H4 (cell line): ENCODE measurements at regions not wholly inside any gene's neighbourhood (a gene's known extent, or its start where the extent isn't known, plus 50 kb on each side); places are given as distances from the start of the nearest gene placed in this dataset.
"Not testable (repeated sequence)": the region's sequence is repeated elsewhere in the genome, so short reads cannot be mapped to it uniquely, and the experiment has no call there.

Experiments
- DNase-seq: peaks from one replicate; pipeline ENCODE4 v3.0.0-alpha.2; 2015; ENCODE audit warnings: low spot score

DNA sequence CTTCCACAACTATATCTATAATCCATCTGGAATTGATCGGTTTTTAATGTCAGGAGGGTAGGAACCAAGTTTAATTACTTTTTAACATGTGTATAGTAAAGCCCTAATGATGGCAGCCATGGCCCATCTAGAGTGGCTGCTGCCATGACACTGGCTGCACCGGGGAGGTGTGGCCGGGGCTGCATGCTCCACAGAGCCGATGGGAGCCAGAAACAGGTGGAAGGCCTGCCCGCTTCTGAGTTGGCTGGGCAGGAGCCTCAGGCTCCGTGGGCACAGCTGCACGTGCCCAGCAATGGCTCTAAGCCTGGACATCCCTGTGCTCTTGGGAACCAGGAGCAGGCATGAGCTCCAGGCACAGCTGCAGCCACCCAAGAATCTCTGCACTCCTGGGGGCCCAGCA lies 73.0 kb downstream of the GBP6 start:
- DNase-seq = no peak

GRCh38 chr1:89438301-89438700 lies 74.4 kb downstream of the GBP6 start:
- DNase-seq = not testable (repeated sequence)

DNA sequence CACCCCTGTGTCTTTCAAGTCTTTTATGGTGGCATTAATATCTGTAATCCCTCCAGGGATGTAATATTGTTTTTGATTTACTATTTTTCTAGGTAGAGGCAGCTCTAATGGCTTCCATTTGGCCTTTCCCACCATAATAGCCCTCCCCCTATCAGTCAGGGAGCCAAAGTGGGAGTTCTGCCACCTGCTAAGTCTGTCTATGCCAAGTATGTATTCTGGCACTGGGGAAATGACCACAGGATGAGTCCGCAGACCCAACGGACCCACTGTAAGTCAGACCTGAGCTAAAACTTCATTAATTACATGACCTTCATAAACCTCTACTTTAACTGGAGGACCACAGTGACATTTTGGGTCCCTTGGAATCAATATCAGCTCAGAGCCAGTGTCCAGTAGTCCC lies 77.1 kb downstream of the GBP6 start:
- no peak for DNase-seq

- DNase-seq = no peak
Observed at GRCh38 chr1:89444791-89445190, 79.8 kb upstream of the LRRC8B start.

GRCh38 chr1:89451011-89451410 lies 73.6 kb upstream of the LRRC8B start:
- no peak for DNase-seq

DNA sequence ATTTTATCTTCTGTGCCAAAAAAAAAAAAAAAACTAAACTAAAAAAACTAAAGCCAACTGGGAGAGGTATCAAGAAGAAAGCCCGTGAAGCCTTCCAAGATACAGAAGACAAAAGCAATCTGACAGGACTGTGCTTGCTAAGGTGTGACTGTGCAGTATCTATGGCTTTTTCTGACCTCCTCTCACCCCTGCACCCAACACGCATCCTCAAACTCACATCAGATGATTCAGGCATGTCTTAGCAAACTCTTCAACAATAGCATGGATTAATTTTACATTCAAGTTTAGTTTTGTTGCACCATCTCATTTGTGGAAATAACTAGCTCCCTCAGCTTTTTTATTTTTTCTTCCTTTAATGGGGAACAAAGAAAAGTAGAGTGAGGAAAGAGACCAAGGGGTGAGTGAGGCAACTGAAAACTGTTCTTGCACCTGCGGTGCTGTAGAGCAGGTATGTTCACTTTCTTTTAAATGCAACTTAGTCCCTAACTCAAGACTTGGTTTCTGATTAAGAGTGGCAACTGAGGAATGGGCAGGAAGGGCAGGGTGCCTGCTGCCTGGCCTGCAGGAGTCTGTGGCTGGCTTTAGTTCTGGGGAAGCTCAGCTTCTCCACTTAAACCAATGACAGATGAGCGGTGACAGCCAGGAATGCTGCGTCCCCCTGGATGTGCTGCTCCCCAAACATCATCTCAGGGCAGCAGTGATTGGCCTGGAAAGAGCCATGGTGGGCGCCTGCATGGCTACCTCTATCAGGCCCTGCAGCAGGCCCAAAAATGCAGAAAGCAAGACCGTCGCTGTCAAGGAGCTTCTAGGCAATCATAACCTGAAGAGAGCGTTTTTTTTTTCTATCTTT lies 71.3 kb upstream of the LRRC8B start:
- no peak for DNase-seq

GRCh38 chr1:89454845-89455521 lies 69.6 kb upstream of the LRRC8B start:
- peak; percentile 34 for DNase-seq

DNA sequence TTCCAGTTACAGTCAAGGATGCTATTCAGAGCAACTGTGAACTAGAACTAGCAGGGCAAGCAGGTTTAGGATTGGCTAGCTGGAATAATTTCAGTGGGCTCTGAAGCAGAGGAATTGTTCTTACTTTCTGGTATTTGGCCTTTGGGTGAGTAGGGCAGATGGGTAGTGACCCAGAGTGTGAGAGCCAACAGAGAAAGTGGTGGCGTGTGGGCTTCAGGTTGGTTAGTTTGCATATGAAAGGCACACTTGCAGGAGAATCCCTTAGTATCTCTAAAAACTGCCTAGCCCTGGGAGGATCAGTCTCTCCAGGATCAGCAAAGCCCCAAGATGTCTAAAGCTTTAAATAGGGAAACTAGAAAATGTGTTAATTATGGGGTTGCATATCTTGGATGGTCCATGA lies 67.6 kb upstream of the LRRC8B start:
- no peak for DNase-seq

DNA sequence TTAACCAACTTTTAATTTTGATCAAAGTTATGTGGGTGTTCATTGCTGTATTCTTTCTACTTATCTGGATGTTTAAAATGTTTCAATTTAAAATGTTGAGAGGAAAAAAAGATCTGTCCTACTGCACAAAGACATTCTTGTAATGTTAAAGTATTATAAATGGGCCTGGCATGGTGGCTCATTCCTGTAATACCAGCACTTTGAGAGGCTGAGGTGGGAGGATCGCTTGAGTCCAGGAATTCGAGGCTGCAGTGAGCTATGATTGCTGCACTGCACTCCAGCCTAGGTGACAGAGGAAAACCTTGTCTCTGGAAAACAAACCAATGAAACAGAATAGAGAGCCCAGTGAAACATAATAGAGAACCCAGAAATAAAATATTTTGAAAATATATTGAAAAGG lies 65.5 kb upstream of the LRRC8B start:
- no peak for DNase-seq

DNA sequence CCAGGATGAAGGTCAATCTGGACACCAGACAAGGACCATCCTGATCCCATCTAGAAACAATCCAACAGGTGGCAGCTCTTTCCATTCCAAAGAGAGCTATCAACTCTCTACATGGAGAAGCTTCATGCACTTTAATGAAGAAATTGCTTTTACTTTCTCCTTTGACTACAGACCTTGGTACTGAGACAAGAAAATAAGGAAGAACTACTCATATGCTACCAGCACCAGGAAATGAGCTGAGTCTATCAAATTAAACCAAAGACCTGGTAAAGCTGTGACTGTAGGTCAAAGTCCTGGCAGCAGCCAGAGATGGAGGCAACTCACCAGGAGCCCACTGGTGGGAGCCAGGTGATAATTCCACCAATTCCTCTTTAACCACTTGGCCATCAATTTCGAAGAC lies 64.3 kb upstream of the LRRC8B start:
- no peak for DNase-seq

GRCh38 chr1:89462250-89462649 lies 62.4 kb upstream of the LRRC8B start:
- DNase-seq = no peak

DNA sequence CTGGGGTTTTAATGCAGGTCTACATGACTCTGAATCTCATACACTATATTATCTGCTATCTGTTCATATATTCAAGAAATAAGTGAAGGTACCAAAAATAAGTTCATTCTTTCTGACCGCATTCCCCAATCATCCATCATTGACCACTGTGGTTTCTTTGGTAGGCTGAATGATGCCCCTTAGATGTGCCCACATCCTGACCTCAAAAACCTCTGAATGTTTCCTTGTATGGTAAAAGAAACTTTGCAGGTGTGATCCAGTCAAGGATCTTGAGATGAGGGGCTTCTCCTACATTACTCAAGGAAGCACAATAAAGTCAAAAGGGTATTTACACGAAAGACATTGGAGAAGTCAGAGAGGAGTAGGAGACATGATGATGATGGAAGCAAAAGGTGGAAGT lies 60.6 kb upstream of the LRRC8B start:
- DNase-seq = no peak

GRCh38 chr1:89465201-89465600 lies 59.4 kb upstream of the LRRC8B start:
- DNase-seq = peak; percentile 25

DNA sequence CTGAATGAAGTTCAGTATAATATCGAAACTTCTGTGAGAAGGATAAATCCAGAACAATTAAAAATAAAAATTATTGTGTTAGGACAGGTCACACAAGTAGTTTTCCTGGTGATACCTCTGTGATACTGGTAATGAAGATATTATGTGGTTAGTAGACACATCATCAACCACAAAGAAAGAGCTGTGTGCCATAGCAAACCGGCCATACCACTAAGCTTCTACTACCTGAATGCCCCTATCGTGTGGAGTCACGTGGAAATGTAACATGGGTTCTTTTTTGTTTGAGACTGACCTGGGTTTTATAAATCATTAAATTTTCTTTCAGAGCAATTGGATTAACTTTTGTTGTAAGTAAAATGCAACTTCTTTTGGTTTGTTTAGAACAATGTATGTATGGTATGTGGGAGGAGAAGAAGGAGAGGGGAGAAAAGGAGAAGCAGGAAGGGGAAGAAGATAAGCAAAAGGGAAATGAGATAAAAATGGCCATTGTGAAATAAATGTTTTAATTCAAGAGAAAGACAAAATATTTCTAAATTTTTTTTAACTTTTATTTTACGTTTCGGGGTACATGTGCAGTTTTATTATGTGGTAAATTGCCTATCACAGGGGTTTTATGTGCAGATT lies 58.2 kb upstream of the LRRC8B start:
- no peak for DNase-seq

DNA sequence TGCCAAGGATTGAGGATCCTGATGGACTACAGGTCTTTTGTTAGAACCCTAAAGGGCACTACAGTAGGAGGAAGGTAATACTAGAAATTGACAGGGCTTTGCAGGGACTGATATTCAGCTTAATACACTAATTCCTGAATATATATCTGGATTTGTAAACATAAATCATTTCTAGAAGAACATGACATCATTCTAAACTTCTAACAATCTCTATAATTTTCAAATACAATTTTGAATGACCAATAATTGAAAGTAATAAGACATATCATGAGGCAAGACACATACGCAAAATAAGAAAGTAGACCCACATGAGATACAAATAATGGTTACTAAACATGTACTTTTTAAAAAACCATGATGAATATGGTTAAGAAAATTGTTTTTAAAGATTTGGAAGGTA lies 52.4 kb upstream of the LRRC8B start:
- no peak for DNase-seq

GRCh38 chr1:89472886-89473417 lies 51.7 kb upstream of the LRRC8B start:
- no peak for DNase-seq
